ENCODE measurements at regions not wholly inside any gene's neighbourhood (a gene's known extent, or its start where the extent isn't known, plus 50 kb on each side); places are given as distances from the start of the nearest gene placed in this dataset.

DNA sequence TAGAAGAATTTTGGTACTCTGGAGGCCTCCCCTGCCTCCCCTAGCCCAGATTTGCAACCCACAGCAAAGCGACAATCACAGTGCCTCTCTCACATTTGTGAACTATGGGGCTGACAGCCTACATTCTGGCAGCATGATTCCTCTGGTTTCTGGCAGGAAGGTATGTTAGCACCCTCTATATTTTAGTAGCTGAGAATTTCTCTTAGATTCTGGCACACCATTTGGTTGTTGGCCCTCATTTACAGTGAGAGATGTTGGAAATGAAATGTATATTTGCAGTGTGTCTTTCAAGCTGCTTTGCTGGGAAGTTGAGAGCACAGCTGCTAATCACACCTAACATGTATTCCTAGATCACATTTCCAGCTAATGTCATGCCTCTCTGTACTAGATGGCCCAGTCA lies 735.0 kb downstream of the FGF9 start:
- no peak overlapping the region for H2AFZ ChIP-seq (ENCODE audit: low read length)
- H3T11ph ChIP-seq (ENCODE audit: low read length): no peak overlapping the region
- no peak overlapping the region for H3K56ac ChIP-seq (ENCODE audit: insufficient read length, low read depth, low read length)
- no peak overlapping the region for H3K4me3 Mint-ChIP-seq
- H3K9ac ChIP-seq (ENCODE audit: extremely low read depth, insufficient read length, low read length): no peak overlapping the region
- no peak overlapping the region for H4K5ac ChIP-seq (ENCODE audit: insufficient read length, low read depth, low read length)
- H4K20me1 ChIP-seq (ENCODE audit: control insufficient read depth, insufficient read depth, insufficient read length): no peaks in the 10 kb centered on the region
- DNase-seq: no peak
- H3K23me2 ChIP-seq (ENCODE audit: insufficient read length, low read depth, low read length, poor library complexity, severe bottlenecking): no peaks in the 10 kb centered on the region
- H3K4me1 ChIP-seq (ENCODE audit: insufficient read depth, low read length): no peaks in the 10 kb centered on the region
- no peak overlapping the region for H3K27ac ChIP-seq (ENCODE audit: insufficient read length, low read depth, low read length)
- H4K91ac ChIP-seq (ENCODE audit: insufficient read length, low read depth, low read length): no peak overlapping the region
- TF ChIP-seq, protein P1, sequence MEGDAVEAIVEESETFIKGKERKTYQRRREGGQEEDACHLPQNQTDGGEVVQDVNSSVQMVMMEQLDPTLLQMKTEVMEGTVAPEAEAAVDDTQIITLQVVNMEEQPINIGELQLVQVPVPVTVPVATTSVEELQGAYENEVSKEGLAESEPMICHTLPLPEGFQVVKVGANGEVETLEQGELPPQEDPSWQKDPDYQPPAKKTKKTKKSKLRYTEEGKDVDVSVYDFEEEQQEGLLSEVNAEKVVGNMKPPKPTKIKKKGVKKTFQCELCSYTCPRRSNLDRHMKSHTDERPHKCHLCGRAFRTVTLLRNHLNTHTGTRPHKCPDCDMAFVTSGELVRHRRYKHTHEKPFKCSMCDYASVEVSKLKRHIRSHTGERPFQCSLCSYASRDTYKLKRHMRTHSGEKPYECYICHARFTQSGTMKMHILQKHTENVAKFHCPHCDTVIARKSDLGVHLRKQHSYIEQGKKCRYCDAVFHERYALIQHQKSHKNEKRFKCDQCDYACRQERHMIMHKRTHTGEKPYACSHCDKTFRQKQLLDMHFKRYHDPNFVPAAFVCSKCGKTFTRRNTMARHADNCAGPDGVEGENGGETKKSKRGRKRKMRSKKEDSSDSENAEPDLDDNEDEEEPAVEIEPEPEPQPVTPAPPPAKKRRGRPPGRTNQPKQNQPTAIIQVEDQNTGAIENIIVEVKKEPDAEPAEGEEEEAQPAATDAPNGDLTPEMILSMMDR (conservative IDR thresholded peaks at IDR 0.05): no peak
- no peaks in the 10 kb centered on the region for H3K79me2 ChIP-seq (ENCODE audit: insufficient read depth, low read length)
- H3K4me2 ChIP-seq (ENCODE audit: insufficient read depth, insufficient read length, low read length): no peak overlapping the region
- no peak overlapping the region for H3K14ac ChIP-seq (ENCODE audit: insufficient read depth, low read length)
- H2AK5ac ChIP-seq (ENCODE audit: insufficient read length, low read length): no peak overlapping the region
- no peak overlapping the region for H2BK20ac ChIP-seq (ENCODE audit: low read depth, low read length, poor library complexity, severe bottlenecking)
- H2BK120ac ChIP-seq (ENCODE audit: low read depth, low read length, poor library complexity, severe bottlenecking): no peak overlapping the region
- H3K27me3 Mint-ChIP-seq (ENCODE audit: low read depth): no peaks in the 10 kb centered on the region
- H3K27ac Mint-ChIP-seq: no peak overlapping the region
- no peak overlapping the region for H3K4ac ChIP-seq (ENCODE audit: low read depth, low read length)
- no peak overlapping the region for H2BK5ac ChIP-seq (ENCODE audit: insufficient read length, low read length)
- no peaks in the 10 kb centered on the region for H3K27me3 ChIP-seq (ENCODE audit: insufficient read depth, low read length)
- peaks cover 9 to 13% of the 10 kb centered on the region in 2 experiments for H3K4me1 Mint-ChIP-seq
- H3K23ac ChIP-seq (ENCODE audit: insufficient read length, low read depth, low read length): no peak overlapping the region
- no peak overlapping the region for H2BK12ac ChIP-seq (ENCODE audit: insufficient read length, low read depth, low read length)
- H4K8ac ChIP-seq (replicated peaks; ENCODE audit: insufficient read length, low read depth, low read length): no peak overlapping the region
- no CpG with 5 or more reads among the region's 1 CpG for WGBS (ENCODE audit: extremely low coverage, insufficient read length, low lambda C conversion rate)
- H3K18ac ChIP-seq (ENCODE audit: insufficient read length, low read depth, low read length): no peak overlapping the region
- H3K36me3 Mint-ChIP-seq (ENCODE audit: insufficient read depth in 1 of 3, low read depth in 3 of 3): no peaks in the 10 kb centered on the region
- H3K9me3 Mint-ChIP-seq: no peaks in the 10 kb centered on the region; a peak in 2 of 5 replicates
- H3K79me1 ChIP-seq (ENCODE audit: insufficient read depth, low read depth, low read length, poor library complexity, severe bottlenecking): no peaks in the 10 kb centered on the region
- no peak overlapping the region for H2BK15ac ChIP-seq (ENCODE audit: low read depth, low read length)
- H3K9me3 ChIP-seq (ENCODE audit: control insufficient read depth, low read depth, low read length): no peaks in the 10 kb centered on the region
